ENCODE measurements at regions not wholly inside any gene's neighbourhood (a gene's known extent, or its start where the extent isn't known, plus 50 kb on each side); places are given as distances from the start of the nearest gene placed in this dataset.

DNA sequence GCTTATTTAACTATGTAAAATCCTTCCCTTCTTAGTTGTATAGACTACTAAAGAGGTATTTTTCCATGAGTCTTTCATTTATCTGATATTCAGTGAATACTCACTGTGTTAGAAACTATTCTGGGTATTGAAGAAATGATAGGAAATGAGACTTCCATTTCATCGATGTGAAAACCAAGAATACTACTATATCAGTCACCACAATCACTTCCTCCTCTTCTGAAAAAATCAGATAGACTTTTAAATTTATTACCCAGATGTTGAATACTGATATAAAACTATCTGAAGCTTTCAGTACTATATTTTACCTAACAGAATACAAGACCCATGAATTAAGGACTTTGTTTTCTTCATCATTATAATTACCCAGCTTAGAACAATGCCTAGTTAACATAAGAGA lies 1801.1 kb upstream of the CELF4 start:
- Histone ChIP-seq H3K27me3 (ENCODE audit: control insufficient read depth in 2 of 2, insufficient read depth in 2 of 2, low read length in 2 of 2) (no peaks in the 10 kb centered on the region), H3K79me2 (ENCODE audit: control insufficient read depth, insufficient read depth, low read length) (no peaks in the 10 kb centered on the region), H3K9me1 (replicated peaks; ENCODE audit: control insufficient read depth, extremely low read depth, insufficient read depth, low read length) (no peaks in the 10 kb centered on the region), H3K4me2 (ENCODE audit: insufficient read depth, low read length) (no peak overlapping the region), H3K27ac (ENCODE audit: insufficient read depth, low read depth, low read length) (no peak overlapping the region), H4K20me1 (replicated peaks; ENCODE audit: control insufficient read depth, extremely low read depth, insufficient read depth, low read length) (no peaks in the 10 kb centered on the region), H3K4me1 (ENCODE audit: control insufficient read depth, extremely low read depth, insufficient read depth, low read length) (no peaks in the 10 kb centered on the region), H3K9ac (replicated peaks; ENCODE audit: extremely low read depth, insufficient read depth, low read length) (no peak overlapping the region), H2AFZ (ENCODE audit: low read depth, low read length) (no peak overlapping the region), H3K9me3 (replicated peaks; ENCODE audit: control insufficient read depth, insufficient read depth, low read length) (no peaks in the 10 kb centered on the region), H3K4me3 (replicated peaks in 1 of 3; ENCODE audit: insufficient read depth in 1 of 3, low read depth in 1 of 3, low read length in 3 of 3) (no peak overlapping the region), H3K36me3 (ENCODE audit: control insufficient read depth in 2 of 2, extremely low read depth in 1 of 2, insufficient read depth in 2 of 2, low read length in 2 of 2) (no peaks in the 10 kb centered on the region)
- dilution Hi-C loops (cut with MboI; ENCODE audit: extremely low pct_ligation_motif_present, low sequenced_read_pairs) (no loop called here), intact Hi-C loops (cut with micrococcal nuclease) (no loop called here)
- TF ChIP-seq MYC (IDR thresholded peaks at IDR 0.05; ENCODE audit: low read depth, low read length) (no peak), EZH2 (IDR thresholded peaks at IDR 0.05; ENCODE audit: borderline replicate concordance, low read depth, low read length, severe bottlenecking) (no peak), JUN (IDR thresholded peaks at IDR 0.05; ENCODE audit: borderline replicate concordance, insufficient read depth, insufficient read length, low read depth) (no peak), POLR2A (IDR thresholded peaks at IDR 0.05; ENCODE audit: low read depth, low read length) (no peak), POLR2AphosphoS5 (IDR thresholded peaks at IDR 0.05; ENCODE audit: insufficient read depth, low read depth, low read length) (no peak), GATA2 (IDR thresholded peaks at IDR 0.05; ENCODE audit: insufficient read depth, insufficient read length, low read depth, low read length) (no peak), FOS (IDR thresholded peaks at IDR 0.05; ENCODE audit: borderline replicate concordance, insufficient read depth, low read length) (no peak)
- TF ChIP-seq, protein P1, sequence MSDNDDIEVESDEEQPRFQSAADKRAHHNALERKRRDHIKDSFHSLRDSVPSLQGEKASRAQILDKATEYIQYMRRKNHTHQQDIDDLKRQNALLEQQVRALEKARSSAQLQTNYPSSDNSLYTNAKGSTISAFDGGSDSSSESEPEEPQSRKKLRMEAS (IDR thresholded peaks at IDR 0.05; ENCODE audit: insufficient read depth, insufficient read length), result no peak
- TF ChIP-seq, protein P2, sequence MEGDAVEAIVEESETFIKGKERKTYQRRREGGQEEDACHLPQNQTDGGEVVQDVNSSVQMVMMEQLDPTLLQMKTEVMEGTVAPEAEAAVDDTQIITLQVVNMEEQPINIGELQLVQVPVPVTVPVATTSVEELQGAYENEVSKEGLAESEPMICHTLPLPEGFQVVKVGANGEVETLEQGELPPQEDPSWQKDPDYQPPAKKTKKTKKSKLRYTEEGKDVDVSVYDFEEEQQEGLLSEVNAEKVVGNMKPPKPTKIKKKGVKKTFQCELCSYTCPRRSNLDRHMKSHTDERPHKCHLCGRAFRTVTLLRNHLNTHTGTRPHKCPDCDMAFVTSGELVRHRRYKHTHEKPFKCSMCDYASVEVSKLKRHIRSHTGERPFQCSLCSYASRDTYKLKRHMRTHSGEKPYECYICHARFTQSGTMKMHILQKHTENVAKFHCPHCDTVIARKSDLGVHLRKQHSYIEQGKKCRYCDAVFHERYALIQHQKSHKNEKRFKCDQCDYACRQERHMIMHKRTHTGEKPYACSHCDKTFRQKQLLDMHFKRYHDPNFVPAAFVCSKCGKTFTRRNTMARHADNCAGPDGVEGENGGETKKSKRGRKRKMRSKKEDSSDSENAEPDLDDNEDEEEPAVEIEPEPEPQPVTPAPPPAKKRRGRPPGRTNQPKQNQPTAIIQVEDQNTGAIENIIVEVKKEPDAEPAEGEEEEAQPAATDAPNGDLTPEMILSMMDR (IDR thresholded peaks at IDR 0.05; ENCODE audit: extremely low read depth in 1 of 2, insufficient read depth in 1 of 2, low read depth in 1 of 2, low read length in 2 of 2), result no peak
- ChIA-PET POLR2A (no interaction called here), CTCF (no interaction called here)
- DNase-seq (ENCODE audit: low read depth, low spot score) (peak; percentile 57), FAIRE-seq (peak; percentile 12)
- BruUV-seq (replicated peaks), result no TSS peak

All from endothelial cell of umbilical vein (primary cell).